HCT116 (cell line): ENCODE measurements at regions not wholly inside any gene's neighbourhood (a gene's known extent, or its start where the extent isn't known, plus 50 kb on each side); places are given as distances from the start of the nearest gene placed in this dataset.

ENCODE experiments used
- ATAC-seq: fragments of 200-7000 bp; cut with Tn5 transposase; 2 replicates; pipeline ENCODE4 v1.9.1; 2020; ENCODE audit warnings: mild to moderate bottlenecking, moderate library complexity
- BruUV-seq: library from RNA; stranded (reverse); fragments of 400-500 nt; replicated peaks from 2 replicates; lab custom pipeline; 2021; lab: Mats Ljungman, UMichigan
- CTCF ChIA-PET: fragments of 300-600 bp; sonication (Branson Sonifier 250); formaldehyde crosslinking; loops from one replicate; lab custom pipeline; 2021; ENCODE audit warnings: antibody characterized with exemption; lab: Charles Lee
- POLR2A ChIA-PET: fragments of 300-600, 350-600 bp; sonication (Branson Sonifier 250); formaldehyde crosslinking; loops from one replicate; lab custom pipeline; 2021; ENCODE audit warnings: antibody characterized with exemption; lab: Charles Lee
- RAD21 ChIA-PET, 2 experiments: fragments of 300-600 bp; sonication (Branson Sonifier 250); formaldehyde crosslinking; loops; one replicate each; lab custom pipeline; 2023; ENCODE audit warnings: low total read pairs in 2 of 2; ENCODE audit not compliant: uncharacterized antibody in 2 of 2, unreplicated experiment in 2 of 2, low non-redundant PET in 1 of 2; lab: Charles Lee
- DNase-seq: peaks from one replicate; pipeline ENCODE4 v3.0.0-alpha.2; 2010; ENCODE audit warnings: low read depth, low spot score
- H2AFZ ChIP-seq: fragments of 200-600 bp; shearing (Covaris generic), sonication (generic); 2 replicates; pipeline ENCODE4 v1.6.1; 2017; ENCODE audit warnings: low read depth, mixed run types, mixed read lengths, antibody characterized with exemption, low read length; ENCODE audit not compliant: poor library complexity, severe bottlenecking
- H3K27ac ChIP-seq: 2 replicates; pipeline ENCODE4 v1.5.1; 2012; ENCODE audit warnings: low read depth, low read length
- H3K27me3 ChIP-seq: fragments of 200-600 bp; sonication (generic); 2 replicates; pipeline ENCODE4 v1.6.1; 2016; ENCODE audit warnings: mixed run types, low read length, mixed read lengths; ENCODE audit not compliant: insufficient read depth
- H3K36me3 ChIP-seq, 2 experiments: fragments of 200-500 bp in 1 of 2; fragments of 200-600 bp in 1 of 2; sonication (Bioruptor generic) in 1 of 2; sonication (generic) in 1 of 2; 2 replicates each; pipeline versions ENCODE4 v1.5.1 to v1.6.1; 2014 to 2016; ENCODE audit warnings: low read length in 2 of 2, inconsistent platforms in 1 of 2, mixed read lengths in 1 of 2, mixed run types in 1 of 2; ENCODE audit not compliant: insufficient read depth in 2 of 2, control insufficient read depth in 1 of 2
- H3K4me1 ChIP-seq, 2 experiments: fragments of 200-600 bp in 1 of 2; sonication (generic) in 1 of 2; 2 replicates each; pipeline versions ENCODE4 v1.5.1 to v1.6.1; 2012 to 2017; ENCODE audit warnings: low read length in 2 of 2, inconsistent platforms in 1 of 2, mild to moderate bottlenecking in 1 of 2, mixed read lengths in 1 of 2, mixed run types in 1 of 2, moderate library complexity in 1 of 2; ENCODE audit not compliant: insufficient read depth in 2 of 2, control insufficient read depth in 1 of 2
- H3K4me2 ChIP-seq: fragments of 200-600 bp; sonication (generic); 2 replicates; pipeline ENCODE4 v1.6.1; 2017; ENCODE audit warnings: mixed run types, low read length, mixed read lengths
- H3K4me3 ChIP-seq, 2 experiments: fragments of 200-600 bp in 1 of 2; sonication (generic) in 1 of 2; replicated peaks in 1 of 2; 2 replicates each; pipeline ENCODE4 v1.5.1; 2011 to 2016; ENCODE audit warnings: low read length in 2 of 2, control low read depth in 1 of 2, low read depth in 1 of 2, mild to moderate bottlenecking in 1 of 2, mixed read lengths in 1 of 2, mixed run types in 1 of 2
- H3K79me2 ChIP-seq: fragments of 200-600 bp; sonication (generic); 2 replicates; pipeline ENCODE4 v1.6.1; 2017; ENCODE audit warnings: mild to moderate bottlenecking, mixed run types, low read length, moderate library complexity, mixed read lengths; ENCODE audit not compliant: insufficient read depth
- H3K9ac ChIP-seq: fragments of 200-600 bp; sonication (generic); 2 replicates; pipeline ENCODE4 v1.6.1; 2016; ENCODE audit warnings: low read length, mixed read lengths
- H3K9me2 ChIP-seq: fragments of 200-600 bp; sonication (generic), shearing (Covaris generic); 2 replicates; pipeline ENCODE4 v1.6.1; 2017; ENCODE audit warnings: mixed run types, mild to moderate bottlenecking, moderate library complexity; ENCODE audit not compliant: insufficient read depth
- H3K9me3 ChIP-seq, 2 experiments: fragments of 200-500 bp in 1 of 2; fragments of 200-600 bp in 1 of 2; sonication (Bioruptor generic) in 1 of 2; sonication (generic) in 1 of 2; 2 replicates each; pipeline ENCODE4 v1.6.1; 2014 to 2017; ENCODE audit warnings: low read length in 2 of 2, mixed read lengths in 2 of 2, inconsistent platforms in 1 of 2, low read depth in 1 of 2, mild to moderate bottlenecking in 1 of 2, mixed run types in 1 of 2, moderate library complexity in 1 of 2; ENCODE audit not compliant: control insufficient read depth in 1 of 2, insufficient read depth in 1 of 2
- H4K20me1 ChIP-seq: fragments of 200-600 bp; sonication (generic), shearing (Covaris generic); 2 replicates; pipeline ENCODE4 v1.6.1; 2017; ENCODE audit warnings: mixed run types, mild to moderate bottlenecking, moderate library complexity; ENCODE audit not compliant: insufficient read depth
- EGR1 ChIP-seq: IDR thresholded peaks from 2 replicates; pipeline ENCODE4 v1.6.1; 2012; ENCODE audit warnings: low read depth
- EZH2 ChIP-seq: fragments of 200-600 bp; sonication (generic); IDR thresholded peaks from 2 replicates; pipeline ENCODE4 v1.6.1; 2017; ENCODE audit warnings: antibody characterized with exemption, mixed run types
- JUND ChIP-seq: IDR thresholded peaks from 2 replicates; pipeline ENCODE4 v1.6.1; 2012
- POLR2AphosphoS5 ChIP-seq: IDR thresholded peaks from 2 replicates; pipeline ENCODE4 v1.6.1; 2011; ENCODE audit warnings: mild to moderate bottlenecking, low read depth, low read length, moderate library complexity
- SP1 ChIP-seq: IDR thresholded peaks from 2 replicates; pipeline ENCODE4 v1.6.1; 2012; ENCODE audit warnings: low read depth
- SRF ChIP-seq: IDR thresholded peaks from 2 replicates; pipeline ENCODE4 v1.6.1; 2012; ENCODE audit warnings: low read depth
- TCF7L2 ChIP-seq: IDR thresholded peaks from 2 replicates; pipeline ENCODE4 v1.7.0; 2011; ENCODE audit warnings: borderline replicate concordance, inconsistent platforms; ENCODE audit not compliant: insufficient read depth, insufficient read length; ENCODE audit errors: extremely low read depth
- YY1 ChIP-seq: IDR thresholded peaks from 2 replicates; pipeline ENCODE4 v1.6.1; 2011; ENCODE audit warnings: low read length, low read depth, moderate library complexity, mild to moderate bottlenecking; ENCODE audit not compliant: insufficient replicate concordance; ENCODE audit errors: extremely low read depth
- intact Hi-C: fragments of 100-400 bp; cut with micrococcal nuclease; formaldehyde crosslinking; loops from 2 replicates; pipeline ENCODE4 v1.10.0; 2022
- TF ChIP-seq, protein P1 (sequence below): IDR thresholded peaks from 2 replicates; pipeline ENCODE4 v1.6.1; 2012
- TF ChIP-seq, protein P2 (sequence below): IDR thresholded peaks from 2 replicates; pipeline ENCODE4 v1.6.1; 2011; ENCODE audit warnings: mild to moderate bottlenecking, low read length, moderate library complexity; ENCODE audit not compliant: insufficient replicate concordance; ENCODE audit errors: extremely low read depth
- TF ChIP-seq, protein P3 (sequence below): IDR thresholded peaks from 2 replicates; pipeline ENCODE4 v1.6.1; 2012

DNA sequence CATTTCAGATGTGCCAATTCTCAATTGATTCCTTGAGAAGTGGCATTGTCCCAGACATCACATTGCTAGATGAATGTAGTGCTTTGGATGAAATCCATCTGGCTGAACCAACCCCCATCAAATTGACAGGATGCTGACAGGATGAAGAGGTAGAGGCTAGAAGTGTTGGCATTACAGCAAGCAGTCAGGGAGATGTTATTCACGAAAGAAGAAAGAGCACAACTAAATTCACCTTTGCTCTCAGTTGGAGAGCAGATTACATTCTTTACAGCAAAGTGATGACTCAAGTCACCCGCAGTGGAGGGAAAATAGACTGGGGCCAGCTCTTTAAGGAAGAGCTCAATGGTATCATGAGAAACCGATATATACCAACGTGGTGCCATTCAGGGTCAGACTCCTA is 259.6 kb downstream of the C4orf33 start:
- no peaks in the 10 kb centered on the region for H3K9me2 ChIP-seq
- H4K20me1 ChIP-seq, result no peaks in the 10 kb centered on the region
- H3K36me3 ChIP-seq, result no peaks in the 10 kb centered on the region
- TF ChIP-seq EGR1 (no peak), SP1 (no peak), JUND (no peak), YY1 (no peak), TCF7L2 (no peak), EZH2 (no peak), SRF (no peak), POLR2AphosphoS5 (no peak)
- TF ChIP-seq, protein P1, sequence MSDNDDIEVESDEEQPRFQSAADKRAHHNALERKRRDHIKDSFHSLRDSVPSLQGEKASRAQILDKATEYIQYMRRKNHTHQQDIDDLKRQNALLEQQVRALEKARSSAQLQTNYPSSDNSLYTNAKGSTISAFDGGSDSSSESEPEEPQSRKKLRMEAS, result no peak
- TF ChIP-seq, protein P2, sequence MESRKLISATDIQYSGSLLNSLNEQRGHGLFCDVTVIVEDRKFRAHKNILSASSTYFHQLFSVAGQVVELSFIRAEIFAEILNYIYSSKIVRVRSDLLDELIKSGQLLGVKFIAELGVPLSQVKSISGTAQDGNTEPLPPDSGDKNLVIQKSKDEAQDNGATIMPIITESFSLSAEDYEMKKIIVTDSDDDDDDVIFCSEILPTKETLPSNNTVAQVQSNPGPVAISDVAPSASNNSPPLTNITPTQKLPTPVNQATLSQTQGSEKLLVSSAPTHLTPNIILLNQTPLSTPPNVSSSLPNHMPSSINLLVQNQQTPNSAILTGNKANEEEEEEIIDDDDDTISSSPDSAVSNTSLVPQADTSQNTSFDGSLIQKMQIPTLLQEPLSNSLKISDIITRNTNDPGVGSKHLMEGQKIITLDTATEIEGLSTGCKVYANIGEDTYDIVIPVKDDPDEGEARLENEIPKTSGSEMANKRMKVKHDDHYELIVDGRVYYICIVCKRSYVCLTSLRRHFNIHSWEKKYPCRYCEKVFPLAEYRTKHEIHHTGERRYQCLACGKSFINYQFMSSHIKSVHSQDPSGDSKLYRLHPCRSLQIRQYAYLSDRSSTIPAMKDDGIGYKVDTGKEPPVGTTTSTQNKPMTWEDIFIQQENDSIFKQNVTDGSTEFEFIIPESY, result no peak
- TF ChIP-seq, protein P3, sequence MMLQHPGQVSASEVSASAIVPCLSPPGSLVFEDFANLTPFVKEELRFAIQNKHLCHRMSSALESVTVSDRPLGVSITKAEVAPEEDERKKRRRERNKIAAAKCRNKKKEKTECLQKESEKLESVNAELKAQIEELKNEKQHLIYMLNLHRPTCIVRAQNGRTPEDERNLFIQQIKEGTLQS, result no peak
- ChIA-PET POLR2A (no interaction called here), RAD21 (no interaction called here), CTCF (no interaction called here)
- H3K27ac ChIP-seq, result no peak overlapping the region
- intact Hi-C loops, result loop anchor here (10.0 kb wide), 1 partner anchor 569 kb away; no protein-coding TSS in a partner anchor
- no peaks in the 10 kb centered on the region for H3K27me3 ChIP-seq
- H3K4me2 ChIP-seq, result 0 out of 2 replicates have a peak overlapping the region, but pooled peaks have one; percentile 11
- BruUV-seq, result no TSS peak
- ATAC-seq (no peak), DNase-seq (no peak)
- H3K4me3 ChIP-seq, result no peak overlapping the region
- no peak overlapping the region for H3K9ac ChIP-seq
- peak overlapping the region; percentile 26 for H2AFZ ChIP-seq
- H3K79me2 ChIP-seq, result no peaks in the 10 kb centered on the region
- H3K9me3 ChIP-seq, result no peaks in the 10 kb centered on the region
- peaks cover 9 to 17% of the 10 kb centered on the region in 2 experiments; a peak in 3 of 4 replicates for H3K4me1 ChIP-seq
